Astrocyte (in vitro differentiated cells and primary cell): ENCODE measurements at regions not wholly inside any gene's neighbourhood (a gene's known extent, or its start where the extent isn't known, plus 50 kb on each side); places are given as distances from the start of the nearest gene placed in this dataset.

Source experiments
- EZH2 ChIP-seq: IDR thresholded peaks from 2 replicates; pipeline ENCODE4 v1.6.1; 2012; ENCODE audit warnings: mild to moderate bottlenecking, low read length, inconsistent platforms; ENCODE audit not compliant: insufficient read depth
- TF ChIP-seq, protein P1 (sequence below): IDR thresholded peaks from 2 replicates; pipeline ENCODE4 v1.5.1; 2011; ENCODE audit warnings: low read depth, mild to moderate bottlenecking, inconsistent platforms, low read length, moderate library complexity; ENCODE audit not compliant: insufficient read depth

DNA sequence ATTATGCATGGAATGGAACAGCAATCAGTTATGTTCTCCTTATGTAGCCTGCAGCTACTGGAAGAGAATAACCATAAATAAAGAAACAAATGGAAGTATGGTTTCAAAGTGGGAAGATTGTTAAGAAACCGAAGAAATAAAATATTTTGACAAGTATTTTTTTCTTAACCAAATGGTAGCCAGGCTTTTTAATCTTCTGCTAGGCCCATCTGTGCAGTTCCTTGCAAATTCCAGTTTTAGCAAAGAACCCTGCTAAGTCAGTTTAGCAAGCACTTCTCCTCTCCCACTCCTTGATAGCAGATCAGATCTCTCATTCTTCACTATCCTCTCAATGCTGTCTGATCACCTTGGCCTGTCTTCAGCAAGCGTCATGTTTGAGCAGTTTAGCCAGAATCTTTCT lies 111.1 kb upstream of the PRDM9 start:
- TF ChIP-seq, protein P1, sequence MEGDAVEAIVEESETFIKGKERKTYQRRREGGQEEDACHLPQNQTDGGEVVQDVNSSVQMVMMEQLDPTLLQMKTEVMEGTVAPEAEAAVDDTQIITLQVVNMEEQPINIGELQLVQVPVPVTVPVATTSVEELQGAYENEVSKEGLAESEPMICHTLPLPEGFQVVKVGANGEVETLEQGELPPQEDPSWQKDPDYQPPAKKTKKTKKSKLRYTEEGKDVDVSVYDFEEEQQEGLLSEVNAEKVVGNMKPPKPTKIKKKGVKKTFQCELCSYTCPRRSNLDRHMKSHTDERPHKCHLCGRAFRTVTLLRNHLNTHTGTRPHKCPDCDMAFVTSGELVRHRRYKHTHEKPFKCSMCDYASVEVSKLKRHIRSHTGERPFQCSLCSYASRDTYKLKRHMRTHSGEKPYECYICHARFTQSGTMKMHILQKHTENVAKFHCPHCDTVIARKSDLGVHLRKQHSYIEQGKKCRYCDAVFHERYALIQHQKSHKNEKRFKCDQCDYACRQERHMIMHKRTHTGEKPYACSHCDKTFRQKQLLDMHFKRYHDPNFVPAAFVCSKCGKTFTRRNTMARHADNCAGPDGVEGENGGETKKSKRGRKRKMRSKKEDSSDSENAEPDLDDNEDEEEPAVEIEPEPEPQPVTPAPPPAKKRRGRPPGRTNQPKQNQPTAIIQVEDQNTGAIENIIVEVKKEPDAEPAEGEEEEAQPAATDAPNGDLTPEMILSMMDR = no peak
- no peak for TF ChIP-seq EZH2
